ENCODE measurements at regions not wholly inside any gene's neighbourhood (a gene's known extent, or its start where the extent isn't known, plus 50 kb on each side); places are given as distances from the start of the nearest gene placed in this dataset.

DNA sequence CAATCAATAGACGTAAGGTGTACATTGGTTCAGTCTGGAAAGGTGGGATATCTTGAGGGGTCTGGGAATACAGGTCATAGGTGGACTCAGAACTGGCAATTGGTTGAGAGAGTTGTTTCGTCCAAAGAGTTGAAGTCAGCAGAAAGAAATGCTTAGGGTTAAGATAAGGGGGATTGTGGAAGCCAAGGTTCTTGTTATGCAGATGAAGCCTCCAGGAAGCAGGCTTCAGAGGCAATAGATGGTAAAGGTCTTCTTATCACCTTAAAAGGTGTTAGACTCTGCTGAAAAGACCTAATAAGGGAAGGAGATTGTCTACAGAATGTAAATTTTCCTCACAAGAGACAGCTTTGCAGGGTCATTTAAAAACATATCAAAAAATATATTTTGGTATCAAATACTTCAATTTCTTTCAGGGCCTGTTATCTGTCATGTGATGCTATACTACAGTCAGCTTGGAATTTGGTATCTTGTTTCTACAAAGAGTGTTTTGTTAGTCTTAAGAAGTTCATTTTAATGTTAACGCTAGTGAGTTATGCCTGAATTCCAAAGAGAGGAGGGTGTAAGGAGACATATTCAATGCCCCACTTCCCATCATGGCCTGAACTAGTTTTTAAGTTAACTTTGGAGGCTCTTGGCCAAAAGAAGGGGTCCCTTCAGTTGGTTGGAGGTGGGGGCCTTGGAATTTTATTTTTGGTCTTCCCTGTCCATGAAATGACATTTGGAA is 378.2 kb upstream of the ROBO2 start:
- TF ChIP-seq CTCF (IDR thresholded peaks at IDR 0.05; ENCODE audit: insufficient read depth, missing control alignments) = no peak
- FAIRE-seq (no peak), DNase-seq (ENCODE audit: insufficient read length, low spot score) (no peak)

GRCh38 chr3:76664816-76665215 is 375.1 kb upstream of the ROBO2 start:
- no peak for FAIRE-seq

DNA sequence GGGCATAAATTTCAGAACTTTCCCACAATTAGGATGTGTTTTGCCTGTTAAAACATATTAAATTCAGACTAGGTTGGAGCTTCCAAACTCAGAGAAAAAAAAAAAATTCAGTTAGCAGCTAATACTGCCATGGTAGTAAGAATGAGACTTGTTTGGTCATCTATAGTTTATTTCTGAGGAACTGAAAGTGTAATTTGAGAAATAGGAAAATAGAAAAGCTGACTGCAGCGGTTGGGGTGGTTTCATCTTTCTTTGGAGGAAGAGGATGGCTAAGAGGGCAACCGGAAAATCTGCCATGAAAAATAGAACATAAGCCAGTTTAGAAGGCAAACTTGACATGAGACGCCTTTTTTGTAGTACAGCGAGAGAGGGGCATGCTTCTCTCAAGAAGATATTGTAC is 371.2 kb upstream of the ROBO2 start:
- DNase-seq (ENCODE audit: insufficient read length, low spot score) (no peak), FAIRE-seq (no peak)
- TF ChIP-seq CTCF (IDR thresholded peaks at IDR 0.05; ENCODE audit: insufficient read depth, missing control alignments) = no peak

More at GRCh38 chr3:76664816-76665215, 375.1 kb upstream of the ROBO2 start:
- TF ChIP-seq CTCF (IDR thresholded peaks at IDR 0.05; ENCODE audit: insufficient read depth, missing control alignments) = no peak
- no peak for DNase-seq (ENCODE audit: insufficient read length, low spot score)

DNA sequence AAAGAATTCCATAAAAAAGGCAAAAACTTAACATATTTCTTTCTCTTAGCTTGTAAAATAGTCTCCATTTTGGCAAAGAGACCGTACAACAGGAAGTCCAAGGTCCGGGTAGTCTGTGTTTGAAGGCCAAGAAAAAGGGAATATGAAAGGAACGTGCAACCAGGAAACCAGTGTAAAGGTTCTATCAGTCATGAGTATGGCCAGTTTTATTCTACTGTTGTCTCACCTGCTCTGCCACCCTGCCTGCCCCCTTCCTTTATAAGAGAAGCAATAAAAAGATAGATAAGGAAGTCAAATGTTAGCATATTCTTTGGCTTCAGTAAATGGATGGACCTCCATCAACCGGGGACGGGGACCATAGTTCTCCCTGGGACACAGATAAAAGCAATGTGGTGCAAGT is 370.6 kb upstream of the ROBO2 start:
- DNase-seq (ENCODE audit: insufficient read length, low spot score) (no peak), FAIRE-seq (no peak)
- TF ChIP-seq CTCF (IDR thresholded peaks at IDR 0.05; ENCODE audit: insufficient read depth, missing control alignments) = no peak

GRCh38 chr3:76673171-76673570 is 366.7 kb upstream of the ROBO2 start:
- DNase-seq (ENCODE audit: insufficient read length, low spot score) (no peak), FAIRE-seq (no peak)
- TF ChIP-seq CTCF (IDR thresholded peaks at IDR 0.05; ENCODE audit: insufficient read depth, missing control alignments) = no peak

DNA sequence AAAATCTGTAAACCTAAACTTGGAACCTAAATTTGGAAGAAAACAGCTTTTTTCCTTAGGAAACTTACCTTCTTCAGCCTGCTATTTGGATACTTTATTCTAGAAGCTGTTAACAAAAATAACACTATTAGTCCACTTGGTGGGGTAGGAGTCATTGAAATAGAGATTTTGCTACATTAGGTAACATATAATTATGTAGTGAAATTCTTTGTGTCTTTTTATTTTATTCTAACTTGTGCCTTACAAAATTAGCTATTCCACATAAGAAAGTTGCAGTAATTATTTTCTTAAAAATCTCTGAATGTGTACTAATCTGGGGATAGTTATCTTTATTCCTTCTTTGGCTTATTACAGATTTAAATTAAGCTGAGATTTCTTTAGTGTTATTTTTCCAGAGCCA is 360.4 kb upstream of the ROBO2 start:
- no peak for DNase-seq (ENCODE audit: insufficient read length, low spot score)
- no peak for FAIRE-seq
- TF ChIP-seq CTCF (IDR thresholded peaks at IDR 0.05; ENCODE audit: insufficient read depth, missing control alignments) = peak; percentile 9

GRCh38 chr3:76683256-76683655 is 356.6 kb upstream of the ROBO2 start:
- DNase-seq (ENCODE audit: insufficient read length, low spot score) (no peak), FAIRE-seq (no peak)
- TF ChIP-seq CTCF (IDR thresholded peaks at IDR 0.05; ENCODE audit: insufficient read depth, missing control alignments) = no peak

Data from D721Med (cell line).